Body of pancreas (tissue), 4 donors: ENCODE measurements at regions not wholly inside any gene's neighbourhood (a gene's known extent, or its start where the extent isn't known, plus 50 kb on each side); places are given as distances from the start of the nearest gene placed in this dataset.

Experiments used
- ATAC-seq: fragments of 150-250 bp; one replicate; pipeline ENCODE4 v1.9.1; 2016
- DNase-seq, 4 donors: peaks; one replicate each; pipeline ENCODE4 v3.0.0-alpha.2; 2019
- H3K27ac ChIP-seq, 4 donors: fragments of 200-600 bp; sonication (generic); 1 replicate in 3 of 4; 2 replicates in 1 of 4; pipeline versions ENCODE4 v1.5.1 to v1.6.1; 2016 to 2019; ENCODE audit warnings: mild to moderate bottlenecking in 1 of 4, mixed read lengths in 1 of 4, moderate library complexity in 1 of 4
- H3K27me3 ChIP-seq, 2 donors: fragments of 200-600 bp; sonication (generic); one replicate each; pipeline ENCODE4 v1.6.0; 2016; ENCODE audit warnings: mild to moderate bottlenecking in 1 of 2
- H3K36me3 ChIP-seq, 2 donors: fragments of 200-600 bp; sonication (generic); replicated peaks in 1 of 2; 2 replicates each; pipeline ENCODE4 v1.5.1; 2016; ENCODE audit warnings: low read depth in 2 of 2; ENCODE audit not compliant: insufficient read depth in 1 of 2
- H3K4me1 ChIP-seq: fragments of 200-600 bp; sonication (generic); one replicate; pipeline ENCODE4 v1.6.0; 2016
- H3K4me3 ChIP-seq, 2 donors: fragments of 200-600 bp; sonication (generic); 1 replicate in 1 of 2; 2 replicates in 1 of 2; pipeline ENCODE4 v1.5.1; 2016 to 2019
- H3K9me3 ChIP-seq, 3 donors: fragments of 200-600 bp; sonication (generic); 1 replicate in 2 of 3; 2 replicates in 1 of 3; pipeline ENCODE4 v1.5.1; 2016
- CTCF ChIP-seq, 7 experiments: fragments of 450-650 bp in 4 of 7; fragments of 200-600 bp in 3 of 7; sonication (generic) in 3 of 7; IDR thresholded peaks; one replicate each; pipeline ENCODE4 v1.5.1; 2016 to 2019; ENCODE audit warnings: antibody characterized with exemption in 7 of 7
- POLR2A ChIP-seq, 3 donors: fragments of 450-650 bp; IDR thresholded peaks; one replicate each; pipeline ENCODE4 v1.6.1; 2016; ENCODE audit warnings: antibody characterized with exemption in 3 of 3, mild to moderate bottlenecking in 2 of 3
- WGBS, 2 donors: methylation state at CpG; one replicate each; pipeline ENCODE4 v1.1.5; 2017; 5-methylcytosine and 5-hydroxymethylcytosine counted together
- intact Hi-C: fragments of 100-400 bp; cut with DNase I; formaldehyde crosslinking; loops from one replicate; pipeline ENCODE4 v1.15.1; 2023

GRCh38 chr1:87227651-87228050 is 101.0 kb upstream of the LMO4 start:
- H3K36me3 ChIP-seq = no peaks in the 10 kb centered on the region
- no peak overlapping the region for H3K27ac ChIP-seq
- peaks cover 3% of the 10 kb centered on the region for H3K4me1 ChIP-seq
- intact Hi-C loops = no loop called here
- H3K27me3 ChIP-seq = no peaks in the 10 kb centered on the region
- H3K9me3 ChIP-seq = no peaks in the 10 kb centered on the region
- ATAC-seq (no peak), DNase-seq (no peak)
- WGBS, 2 donors = 53 to 69% methylated on average over 3 of the region's 3 CpGs
- H3K4me3 ChIP-seq = no peak overlapping the region
- TF ChIP-seq POLR2A (IDR thresholded peaks at IDR 0.05) (no peak), CTCF (IDR thresholded peaks at IDR 0.05) (no peak)

GRCh38 chr1:87230501-87230900 is 98.2 kb upstream of the LMO4 start:
- no peaks in the 10 kb centered on the region for H3K27me3 ChIP-seq
- WGBS, 2 donors = 79 to 86% methylated on average over 2 of the region's 2 CpGs
- ATAC-seq (no peak), DNase-seq (no peak)
- no peaks in the 10 kb centered on the region for H3K9me3 ChIP-seq
- peaks cover 3% of the 10 kb centered on the region for H3K4me1 ChIP-seq
- no peak for TF ChIP-seq POLR2A (IDR thresholded peaks at IDR 0.05)
- TF ChIP-seq CTCF (IDR thresholded peaks at IDR 0.05) = no peak
- no peak overlapping the region for H3K4me3 ChIP-seq
- no peak overlapping the region for H3K27ac ChIP-seq
- intact Hi-C loops = no loop called here
- H3K36me3 ChIP-seq = no peaks in the 10 kb centered on the region

GRCh38 chr1:87231703-87232367 is 96.8 kb upstream of the LMO4 start:
- no peak for DNase-seq
- Histone ChIP-seq H3K4me3 (no peak overlapping the region), H3K4me1 (no peaks in the 10 kb centered on the region), H3K27me3 (no peaks in the 10 kb centered on the region), H3K27ac (no peak overlapping the region), H3K36me3 (no peaks in the 10 kb centered on the region), H3K9me3 (no peaks in the 10 kb centered on the region)
- no peak for ATAC-seq
- intact Hi-C loops = no loop called here
- 65 to 83% methylated on average over 8 of the region's 8 CpGs for WGBS, 2 donors
- TF ChIP-seq POLR2A (IDR thresholded peaks at IDR 0.05) = no peak
- no peak for TF ChIP-seq CTCF (IDR thresholded peaks at IDR 0.05)

- DNase-seq (no peak), ATAC-seq (no peak)
- WGBS, 2 donors = 58 to 65% methylated on average over 2 of the region's 2 CpGs
- H3K36me3 ChIP-seq = no peaks in the 10 kb centered on the region
- H3K4me3 ChIP-seq = no peak overlapping the region
- H3K9me3 ChIP-seq = no peaks in the 10 kb centered on the region
- H3K4me1 ChIP-seq = no peaks in the 10 kb centered on the region
- intact Hi-C loops = no loop called here
- H3K27me3 ChIP-seq = no peaks in the 10 kb centered on the region
- TF ChIP-seq POLR2A (IDR thresholded peaks at IDR 0.05) (no peak), CTCF (IDR thresholded peaks at IDR 0.05) (no peak)
- no peak overlapping the region for H3K27ac ChIP-seq
Measured at GRCh38 chr1:87236585-87236984, 92.1 kb upstream of the LMO4 start.

GRCh38 chr1:87239997-87240605 is 88.6 kb upstream of the LMO4 start:
- DNase-seq (no peak), ATAC-seq (no peak)
- WGBS, 2 donors = 85 to 91% methylated on average over 2 of the region's 2 CpGs
- intact Hi-C loops = no loop called here
- H3K4me3 ChIP-seq = no peak overlapping the region
- H3K27ac ChIP-seq = no peak overlapping the region
- no peaks in the 10 kb centered on the region for H3K36me3 ChIP-seq
- TF ChIP-seq POLR2A (IDR thresholded peaks at IDR 0.05) = no peak
- TF ChIP-seq CTCF (IDR thresholded peaks at IDR 0.05) = no peak
- no peaks in the 10 kb centered on the region for H3K4me1 ChIP-seq
- H3K9me3 ChIP-seq = no peaks in the 10 kb centered on the region
- no peaks in the 10 kb centered on the region for H3K27me3 ChIP-seq
